Tibial nerve (tissue), 4 donors: ENCODE measurements at regions not wholly inside any gene's neighbourhood (a gene's known extent, or its start where the extent isn't known, plus 50 kb on each side); places are given as distances from the start of the nearest gene placed in this dataset.

Experiments used
- EP300 ChIP-seq, 2 donors: sonication (generic); formaldehyde crosslinking; IDR thresholded peaks; one replicate each; pipeline ENCODE4 v1.6.1; 2017; ENCODE audit warnings: antibody characterized with exemption in 2 of 2, mild to moderate bottlenecking in 1 of 2
- POLR2A ChIP-seq, 2 donors: fragments of 450-650 bp; IDR thresholded peaks; one replicate each; pipeline ENCODE4 v1.6.1; 2017; ENCODE audit warnings: antibody characterized with exemption in 2 of 2, mild to moderate bottlenecking in 2 of 2, moderate library complexity in 2 of 2
- TF ChIP-seq, protein P1 (sequence below), 5 experiments: fragments of 200-600 bp in 3 of 5; fragments of 450-650 bp in 2 of 5; sonication (generic) in 3 of 5; IDR thresholded peaks; one replicate each; pipeline ENCODE4 v1.5.1; 2016 to 2019; ENCODE audit warnings: antibody characterized with exemption in 5 of 5, mild to moderate bottlenecking in 3 of 5, moderate library complexity in 2 of 5

DNA sequence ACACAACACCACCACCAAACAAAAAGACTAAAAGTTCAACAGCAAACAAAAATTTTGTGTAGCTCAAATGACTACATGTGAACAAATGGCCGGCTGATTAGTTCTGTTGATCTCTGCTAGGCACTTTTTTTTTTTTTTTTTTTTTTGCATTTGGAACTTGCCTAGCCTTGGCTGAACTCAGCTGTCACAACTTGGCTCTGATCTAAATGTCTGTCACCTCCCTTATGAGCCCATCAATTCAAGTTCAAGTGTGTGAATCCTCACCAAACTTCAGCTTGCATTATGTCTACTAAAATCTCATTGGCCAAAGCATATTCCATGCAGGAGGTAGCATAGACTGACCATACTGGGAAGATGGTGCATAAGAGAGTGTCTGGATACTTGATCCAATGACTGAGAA is 606.5 kb upstream of the ADGRL4 start:
- TF ChIP-seq, protein P1, sequence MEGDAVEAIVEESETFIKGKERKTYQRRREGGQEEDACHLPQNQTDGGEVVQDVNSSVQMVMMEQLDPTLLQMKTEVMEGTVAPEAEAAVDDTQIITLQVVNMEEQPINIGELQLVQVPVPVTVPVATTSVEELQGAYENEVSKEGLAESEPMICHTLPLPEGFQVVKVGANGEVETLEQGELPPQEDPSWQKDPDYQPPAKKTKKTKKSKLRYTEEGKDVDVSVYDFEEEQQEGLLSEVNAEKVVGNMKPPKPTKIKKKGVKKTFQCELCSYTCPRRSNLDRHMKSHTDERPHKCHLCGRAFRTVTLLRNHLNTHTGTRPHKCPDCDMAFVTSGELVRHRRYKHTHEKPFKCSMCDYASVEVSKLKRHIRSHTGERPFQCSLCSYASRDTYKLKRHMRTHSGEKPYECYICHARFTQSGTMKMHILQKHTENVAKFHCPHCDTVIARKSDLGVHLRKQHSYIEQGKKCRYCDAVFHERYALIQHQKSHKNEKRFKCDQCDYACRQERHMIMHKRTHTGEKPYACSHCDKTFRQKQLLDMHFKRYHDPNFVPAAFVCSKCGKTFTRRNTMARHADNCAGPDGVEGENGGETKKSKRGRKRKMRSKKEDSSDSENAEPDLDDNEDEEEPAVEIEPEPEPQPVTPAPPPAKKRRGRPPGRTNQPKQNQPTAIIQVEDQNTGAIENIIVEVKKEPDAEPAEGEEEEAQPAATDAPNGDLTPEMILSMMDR (IDR thresholded peaks at IDR 0.05) = no peak
- no peak for TF ChIP-seq POLR2A (IDR thresholded peaks at IDR 0.05)
- TF ChIP-seq EP300 (IDR thresholded peaks at IDR 0.05) = no peak
